CD4-positive, alpha-beta T cell treated with Interleukin-12 subunit alpha and Interleukin-12 subunit beta, for 1 hour (primary cell): ENCODE measurements at regions not wholly inside any gene's neighbourhood (a gene's known extent, or its start where the extent isn't known, plus 50 kb on each side); places are given as distances from the start of the nearest gene placed in this dataset.
"Not testable (repeated sequence)": the region's sequence is repeated elsewhere in the genome, so short reads cannot be mapped to it uniquely, and the experiment has no call there.

Experiments
- DNase-seq: peaks from one replicate; pipeline ENCODE4 v3.0.0-alpha.2; 2020

GRCh38 chr4:66805582-66805981 is 739.7 kb downstream of the CENPC start:
- no peak for DNase-seq

- DNase-seq: no peak
Observed at GRCh38 chr4:66804979-66805378, 740.3 kb downstream of the CENPC start.

GRCh38 chr4:66797608-66798007 is 747.7 kb downstream of the CENPC start:
- DNase-seq: no peak

- no peak for DNase-seq
Observed at GRCh38 chr4:66795724-66796123, 749.6 kb downstream of the CENPC start.

- no peak for DNase-seq
Observed at GRCh38 chr4:66794390-66795034, 750.8 kb downstream of the CENPC start.

GRCh38 chr4:66791686-66792085 is 753.6 kb downstream of the CENPC start:
- DNase-seq: no peak

GRCh38 chr4:66785479-66785878 is 759.8 kb downstream of the CENPC start:
- no peak for DNase-seq

- DNase-seq: not testable (repeated sequence)
Observed at GRCh38 chr4:66782751-66783150, 762.6 kb downstream of the CENPC start.

GRCh38 chr4:66777097-66777496 is 768.2 kb downstream of the CENPC start:
- no peak for DNase-seq

- DNase-seq: no peak
Observed at GRCh38 chr4:66769441-66769840, 775.9 kb downstream of the CENPC start.

- no peak for DNase-seq
Observed at GRCh38 chr4:66767442-66767841, 777.9 kb downstream of the CENPC start.

- no peak for DNase-seq
Observed at GRCh38 chr4:66766557-66766956, 778.7 kb downstream of the CENPC start.

GRCh38 chr4:66750273-66750672 is 795.0 kb downstream of the CENPC start:
- DNase-seq: no peak

- not testable (repeated sequence) for DNase-seq
Observed at GRCh38 chr4:66746918-66747317, 798.4 kb downstream of the CENPC start.

GRCh38 chr4:66741081-66741480 is 804.2 kb downstream of the CENPC start:
- DNase-seq: no peak

GRCh38 chr4:66736606-66737005 is 808.7 kb downstream of the CENPC start:
- DNase-seq: no peak

- DNase-seq: no peak
Observed at GRCh38 chr4:66728280-66728679, 817.0 kb downstream of the CENPC start.

GRCh38 chr4:66712301-66712921 is 832.9 kb downstream of the CENPC start:
- DNase-seq: not testable (repeated sequence)

- DNase-seq: no peak
Observed at GRCh38 chr4:66704243-66704642, 841.1 kb downstream of the CENPC start.

- DNase-seq: no peak
Observed at GRCh38 chr4:66694739-66695138, 850.6 kb downstream of the CENPC start.

- no peak for DNase-seq
Observed at GRCh38 chr4:66693694-66694093, 851.6 kb downstream of the CENPC start.

- DNase-seq: no peak
Observed at GRCh38 chr4:66691101-66691500, 854.2 kb downstream of the CENPC start.

- DNase-seq: no peak
Observed at GRCh38 chr4:66688674-66689073, 856.6 kb downstream of the CENPC start.

- no peak for DNase-seq
Observed at GRCh38 chr4:66687459-66687858, 857.8 kb downstream of the CENPC start.

- DNase-seq: no peak
Observed at GRCh38 chr4:66681962-66682361, 863.3 kb downstream of the CENPC start.
